K562 (cell line): ENCODE measurements at regions not wholly inside any gene's neighbourhood (a gene's known extent, or its start where the extent isn't known, plus 50 kb on each side); places are given as distances from the start of the nearest gene placed in this dataset.

Source experiments
- CBX8 ChIP-seq: fragments of 200-600 bp; sonication (generic); IDR thresholded peaks from 2 replicates; pipeline ENCODE4 v1.6.1; 2012; ENCODE audit warnings: borderline replicate concordance, mixed run types, low read depth, mild to moderate bottlenecking, moderate library complexity, mixed read lengths, low read length, control low read depth, inconsistent platforms; ENCODE audit not compliant: poor library complexity, severe bottlenecking; ENCODE audit errors: extremely low read depth
- KDM2B ChIP-seq: fragments of 250-450 bp; sonication (Bioruptor Pico); IDR thresholded peaks from 2 replicates; pipeline ENCODE4 v1.8.0; 2021; ENCODE audit warnings: mild to moderate bottlenecking, moderate library complexity
- MEIS2 ChIP-seq: fragments of 450-650 bp; IDR thresholded peaks from 2 replicates; pipeline ENCODE4 v1.6.1; 2014; ENCODE audit warnings: mild to moderate bottlenecking; ENCODE audit not compliant: partially characterized antibody
- TF ChIP-seq, protein P1 (sequence below): IDR thresholded peaks from 3 replicates; pipeline ENCODE4 v1.6.1; 2011; ENCODE audit warnings: borderline replicate concordance, mild to moderate bottlenecking, moderate library complexity; ENCODE audit not compliant: insufficient read length; ENCODE audit errors: extremely low read depth
- TF ChIP-seq, protein P2 (sequence below), 2 experiments: IDR thresholded peaks; 2 replicates each; pipeline ENCODE4 v1.6.1; 2012; ENCODE audit warnings: improper control_type of control experiment in 2 of 2, low read depth in 2 of 2, low read length in 2 of 2, borderline replicate concordance in 1 of 2
- TF ChIP-seq, protein P3 (sequence below): fragments of 200-600 bp; sonication (generic); IDR thresholded peaks from one replicate; pipeline ENCODE4 v1.6.1; 2012; ENCODE audit warnings: mild to moderate bottlenecking, low read depth, low read length, inconsistent platforms
- TF ChIP-seq, protein P4 (sequence below): fragments of 250-450 bp; sonication (Bioruptor Pico); IDR thresholded peaks from 2 replicates; pipeline ENCODE4 v1.5.1; 2021; ENCODE audit warnings: mild to moderate bottlenecking

DNA sequence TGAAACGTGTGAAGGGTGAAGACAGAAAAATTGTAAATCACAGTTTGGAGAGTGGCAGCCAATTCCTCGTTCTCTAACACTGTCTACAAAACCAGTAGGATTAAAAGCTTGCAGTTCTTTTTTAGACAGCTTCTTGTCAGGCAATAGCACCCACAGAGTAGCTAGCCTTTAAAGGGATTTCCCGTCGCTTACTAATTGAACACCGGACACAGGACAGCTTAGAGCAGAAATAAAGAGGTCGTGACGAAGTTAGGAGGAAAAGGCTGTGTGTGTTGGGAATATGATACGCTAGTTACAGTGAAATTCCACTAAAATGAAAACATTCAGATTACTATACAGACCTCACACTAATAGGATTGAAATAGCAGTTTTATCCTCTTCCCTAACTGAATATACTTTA, 149.1 kb upstream of the FLRT2 start (continued):
- TF ChIP-seq, protein P1, sequence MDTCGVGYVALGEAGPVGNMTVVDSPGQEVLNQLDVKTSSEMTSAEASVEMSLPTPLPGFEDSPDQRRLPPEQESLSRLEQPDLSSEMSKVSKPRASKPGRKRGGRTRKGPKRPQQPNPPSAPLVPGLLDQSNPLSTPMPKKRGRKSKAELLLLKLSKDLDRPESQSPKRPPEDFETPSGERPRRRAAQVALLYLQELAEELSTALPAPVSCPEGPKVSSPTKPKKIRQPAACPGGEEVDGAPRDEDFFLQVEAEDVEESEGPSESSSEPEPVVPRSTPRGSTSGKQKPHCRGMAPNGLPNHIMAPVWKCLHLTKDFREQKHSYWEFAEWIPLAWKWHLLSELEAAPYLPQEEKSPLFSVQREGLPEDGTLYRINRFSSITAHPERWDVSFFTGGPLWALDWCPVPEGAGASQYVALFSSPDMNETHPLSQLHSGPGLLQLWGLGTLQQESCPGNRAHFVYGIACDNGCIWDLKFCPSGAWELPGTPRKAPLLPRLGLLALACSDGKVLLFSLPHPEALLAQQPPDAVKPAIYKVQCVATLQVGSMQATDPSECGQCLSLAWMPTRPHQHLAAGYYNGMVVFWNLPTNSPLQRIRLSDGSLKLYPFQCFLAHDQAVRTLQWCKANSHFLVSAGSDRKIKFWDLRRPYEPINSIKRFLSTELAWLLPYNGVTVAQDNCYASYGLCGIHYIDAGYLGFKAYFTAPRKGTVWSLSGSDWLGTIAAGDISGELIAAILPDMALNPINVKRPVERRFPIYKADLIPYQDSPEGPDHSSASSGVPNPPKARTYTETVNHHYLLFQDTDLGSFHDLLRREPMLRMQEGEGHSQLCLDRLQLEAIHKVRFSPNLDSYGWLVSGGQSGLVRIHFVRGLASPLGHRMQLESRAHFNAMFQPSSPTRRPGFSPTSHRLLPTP: no peak
- TF ChIP-seq, protein P2, sequence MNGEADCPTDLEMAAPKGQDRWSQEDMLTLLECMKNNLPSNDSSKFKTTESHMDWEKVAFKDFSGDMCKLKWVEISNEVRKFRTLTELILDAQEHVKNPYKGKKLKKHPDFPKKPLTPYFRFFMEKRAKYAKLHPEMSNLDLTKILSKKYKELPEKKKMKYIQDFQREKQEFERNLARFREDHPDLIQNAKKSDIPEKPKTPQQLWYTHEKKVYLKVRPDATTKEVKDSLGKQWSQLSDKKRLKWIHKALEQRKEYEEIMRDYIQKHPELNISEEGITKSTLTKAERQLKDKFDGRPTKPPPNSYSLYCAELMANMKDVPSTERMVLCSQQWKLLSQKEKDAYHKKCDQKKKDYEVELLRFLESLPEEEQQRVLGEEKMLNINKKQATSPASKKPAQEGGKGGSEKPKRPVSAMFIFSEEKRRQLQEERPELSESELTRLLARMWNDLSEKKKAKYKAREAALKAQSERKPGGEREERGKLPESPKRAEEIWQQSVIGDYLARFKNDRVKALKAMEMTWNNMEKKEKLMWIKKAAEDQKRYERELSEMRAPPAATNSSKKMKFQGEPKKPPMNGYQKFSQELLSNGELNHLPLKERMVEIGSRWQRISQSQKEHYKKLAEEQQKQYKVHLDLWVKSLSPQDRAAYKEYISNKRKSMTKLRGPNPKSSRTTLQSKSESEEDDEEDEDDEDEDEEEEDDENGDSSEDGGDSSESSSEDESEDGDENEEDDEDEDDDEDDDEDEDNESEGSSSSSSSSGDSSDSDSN (IDR thresholded peaks at IDR 0.05; ENCODE audit: borderline replicate concordance in 1 of 2, low read depth in 2 of 2, low read length in 2 of 2): no peak
- TF ChIP-seq, protein P3, sequence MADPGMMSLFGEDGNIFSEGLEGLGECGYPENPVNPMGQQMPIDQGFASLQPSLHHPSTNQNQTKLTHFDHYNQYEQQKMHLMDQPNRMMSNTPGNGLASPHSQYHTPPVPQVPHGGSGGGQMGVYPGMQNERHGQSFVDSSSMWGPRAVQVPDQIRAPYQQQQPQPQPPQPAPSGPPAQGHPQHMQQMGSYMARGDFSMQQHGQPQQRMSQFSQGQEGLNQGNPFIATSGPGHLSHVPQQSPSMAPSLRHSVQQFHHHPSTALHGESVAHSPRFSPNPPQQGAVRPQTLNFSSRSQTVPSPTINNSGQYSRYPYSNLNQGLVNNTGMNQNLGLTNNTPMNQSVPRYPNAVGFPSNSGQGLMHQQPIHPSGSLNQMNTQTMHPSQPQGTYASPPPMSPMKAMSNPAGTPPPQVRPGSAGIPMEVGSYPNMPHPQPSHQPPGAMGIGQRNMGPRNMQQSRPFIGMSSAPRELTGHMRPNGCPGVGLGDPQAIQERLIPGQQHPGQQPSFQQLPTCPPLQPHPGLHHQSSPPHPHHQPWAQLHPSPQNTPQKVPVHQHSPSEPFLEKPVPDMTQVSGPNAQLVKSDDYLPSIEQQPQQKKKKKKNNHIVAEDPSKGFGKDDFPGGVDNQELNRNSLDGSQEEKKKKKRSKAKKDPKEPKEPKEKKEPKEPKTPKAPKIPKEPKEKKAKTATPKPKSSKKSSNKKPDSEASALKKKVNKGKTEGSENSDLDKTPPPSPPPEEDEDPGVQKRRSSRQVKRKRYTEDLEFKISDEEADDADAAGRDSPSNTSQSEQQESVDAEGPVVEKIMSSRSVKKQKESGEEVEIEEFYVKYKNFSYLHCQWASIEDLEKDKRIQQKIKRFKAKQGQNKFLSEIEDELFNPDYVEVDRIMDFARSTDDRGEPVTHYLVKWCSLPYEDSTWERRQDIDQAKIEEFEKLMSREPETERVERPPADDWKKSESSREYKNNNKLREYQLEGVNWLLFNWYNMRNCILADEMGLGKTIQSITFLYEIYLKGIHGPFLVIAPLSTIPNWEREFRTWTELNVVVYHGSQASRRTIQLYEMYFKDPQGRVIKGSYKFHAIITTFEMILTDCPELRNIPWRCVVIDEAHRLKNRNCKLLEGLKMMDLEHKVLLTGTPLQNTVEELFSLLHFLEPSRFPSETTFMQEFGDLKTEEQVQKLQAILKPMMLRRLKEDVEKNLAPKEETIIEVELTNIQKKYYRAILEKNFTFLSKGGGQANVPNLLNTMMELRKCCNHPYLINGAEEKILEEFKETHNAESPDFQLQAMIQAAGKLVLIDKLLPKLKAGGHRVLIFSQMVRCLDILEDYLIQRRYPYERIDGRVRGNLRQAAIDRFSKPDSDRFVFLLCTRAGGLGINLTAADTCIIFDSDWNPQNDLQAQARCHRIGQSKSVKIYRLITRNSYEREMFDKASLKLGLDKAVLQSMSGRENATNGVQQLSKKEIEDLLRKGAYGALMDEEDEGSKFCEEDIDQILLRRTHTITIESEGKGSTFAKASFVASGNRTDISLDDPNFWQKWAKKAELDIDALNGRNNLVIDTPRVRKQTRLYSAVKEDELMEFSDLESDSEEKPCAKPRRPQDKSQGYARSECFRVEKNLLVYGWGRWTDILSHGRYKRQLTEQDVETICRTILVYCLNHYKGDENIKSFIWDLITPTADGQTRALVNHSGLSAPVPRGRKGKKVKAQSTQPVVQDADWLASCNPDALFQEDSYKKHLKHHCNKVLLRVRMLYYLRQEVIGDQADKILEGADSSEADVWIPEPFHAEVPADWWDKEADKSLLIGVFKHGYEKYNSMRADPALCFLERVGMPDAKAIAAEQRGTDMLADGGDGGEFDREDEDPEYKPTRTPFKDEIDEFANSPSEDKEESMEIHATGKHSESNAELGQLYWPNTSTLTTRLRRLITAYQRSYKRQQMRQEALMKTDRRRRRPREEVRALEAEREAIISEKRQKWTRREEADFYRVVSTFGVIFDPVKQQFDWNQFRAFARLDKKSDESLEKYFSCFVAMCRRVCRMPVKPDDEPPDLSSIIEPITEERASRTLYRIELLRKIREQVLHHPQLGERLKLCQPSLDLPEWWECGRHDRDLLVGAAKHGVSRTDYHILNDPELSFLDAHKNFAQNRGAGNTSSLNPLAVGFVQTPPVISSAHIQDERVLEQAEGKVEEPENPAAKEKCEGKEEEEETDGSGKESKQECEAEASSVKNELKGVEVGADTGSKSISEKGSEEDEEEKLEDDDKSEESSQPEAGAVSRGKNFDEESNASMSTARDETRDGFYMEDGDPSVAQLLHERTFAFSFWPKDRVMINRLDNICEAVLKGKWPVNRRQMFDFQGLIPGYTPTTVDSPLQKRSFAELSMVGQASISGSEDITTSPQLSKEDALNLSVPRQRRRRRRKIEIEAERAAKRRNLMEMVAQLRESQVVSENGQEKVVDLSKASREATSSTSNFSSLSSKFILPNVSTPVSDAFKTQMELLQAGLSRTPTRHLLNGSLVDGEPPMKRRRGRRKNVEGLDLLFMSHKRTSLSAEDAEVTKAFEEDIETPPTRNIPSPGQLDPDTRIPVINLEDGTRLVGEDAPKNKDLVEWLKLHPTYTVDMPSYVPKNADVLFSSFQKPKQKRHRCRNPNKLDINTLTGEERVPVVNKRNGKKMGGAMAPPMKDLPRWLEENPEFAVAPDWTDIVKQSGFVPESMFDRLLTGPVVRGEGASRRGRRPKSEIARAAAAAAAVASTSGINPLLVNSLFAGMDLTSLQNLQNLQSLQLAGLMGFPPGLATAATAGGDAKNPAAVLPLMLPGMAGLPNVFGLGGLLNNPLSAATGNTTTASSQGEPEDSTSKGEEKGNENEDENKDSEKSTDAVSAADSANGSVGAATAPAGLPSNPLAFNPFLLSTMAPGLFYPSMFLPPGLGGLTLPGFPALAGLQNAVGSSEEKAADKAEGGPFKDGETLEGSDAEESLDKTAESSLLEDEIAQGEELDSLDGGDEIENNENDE: no peak
- TF ChIP-seq MEIS2 (no peak), KDM2B (CRISPR knock-in tag) (no peak), CBX8 (no peak)
- TF ChIP-seq, protein P4, sequence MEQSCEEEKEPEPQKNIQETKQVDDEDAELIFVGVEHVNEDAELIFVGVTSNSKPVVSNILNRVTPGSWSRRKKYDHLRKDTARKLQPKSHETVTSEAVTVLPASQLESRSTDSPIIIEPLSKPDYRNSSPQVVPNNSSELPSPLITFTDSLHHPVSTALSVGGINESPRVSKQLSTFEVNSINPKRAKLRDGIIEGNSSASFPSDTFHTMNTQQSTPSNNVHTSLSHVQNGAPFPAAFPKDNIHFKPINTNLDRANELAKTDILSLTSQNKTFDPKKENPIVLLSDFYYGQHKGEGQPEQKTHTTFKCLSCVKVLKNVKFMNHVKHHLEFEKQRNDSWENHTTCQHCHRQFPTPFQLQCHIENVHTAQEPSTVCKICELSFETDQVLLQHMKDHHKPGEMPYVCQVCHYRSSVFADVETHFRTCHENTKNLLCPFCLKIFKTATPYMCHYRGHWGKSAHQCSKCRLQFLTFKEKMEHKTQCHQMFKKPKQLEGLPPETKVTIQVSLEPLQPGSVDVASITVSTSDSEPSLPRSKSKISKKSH: no peak
